ENCODE measurements at regions not wholly inside any gene's neighbourhood (a gene's known extent, or its start where the extent isn't known, plus 50 kb on each side); places are given as distances from the start of the nearest gene placed in this dataset.

- DNase-seq (ENCODE audit: low read depth in 1 of 2, low spot score in 2 of 2): no peak
- POLR2A ChIA-PET (ENCODE audit: partially characterized antibody): no interaction called here
- 90% methylated on average over 6 of the region's 6 CpGs; no CpG with 5 or more reads in 1 of the 2 experiments for WGBS, 2 experiments (ENCODE audit: extremely low coverage in 1 of 2, insufficient coverage in 1 of 2, insufficient read length in 1 of 2, insufficient replicate concordance in 2 of 2, low coverage in 1 of 2, low lambda C conversion rate in 2 of 2, missing lambda C conversion rate in 1 of 2)
These were observed 339.7 kb upstream of the B3GAT1 start for GRCh38 chr11:134751766-134752165.

More at GRCh38 chr11:134751766-134752165, 339.7 kb upstream of the B3GAT1 start:
- H2AK5ac ChIP-seq (ENCODE audit: low read depth, low read length): no peak overlapping the region
- H3K9me3 ChIP-seq (ENCODE audit: insufficient read depth in 2 of 2, low read depth in 1 of 2, low read length in 1 of 2): peaks cover 13 to 16% of the 10 kb centered on the region in 2 experiments
- H2BK12ac ChIP-seq (ENCODE audit: low read depth, low read length): no peak overlapping the region
- no peak overlapping the region for H3K56ac ChIP-seq (replicated peaks; ENCODE audit: insufficient read length, low read depth, low read length)
- no peak overlapping the region for H3K18ac ChIP-seq (ENCODE audit: extremely low read depth, low read length)
- H3K79me2 ChIP-seq (ENCODE audit: control insufficient read depth in 1 of 2, insufficient read depth in 2 of 2, low read length in 2 of 2): no peaks in the 10 kb centered on the region
- CTCF ChIA-PET (ENCODE audit: partially characterized antibody): interaction anchor here (1.2 kb wide), 1 partner anchor 26 kb away, joined by 3 read pairs; no protein-coding TSS in a partner anchor
- H3K79me1 ChIP-seq (ENCODE audit: low read depth, low read length): no peaks in the 10 kb centered on the region
- no peaks in the 10 kb centered on the region for H3K36me3 ChIP-seq (ENCODE audit: control insufficient read depth in 2 of 4, insufficient read depth in 4 of 4, low read length in 3 of 4)
- no peak for FAIRE-seq
- H3K4ac ChIP-seq (replicated peaks; ENCODE audit: insufficient read length, low read depth, low read length): no peak overlapping the region
- H3K9ac ChIP-seq (replicated peaks in 1 of 4; ENCODE audit: extremely low read depth in 1 of 4, low read depth in 3 of 4, low read length in 3 of 4): no peak overlapping the region
- H2BK20ac ChIP-seq (ENCODE audit: low read length): no peak overlapping the region
- H3K23ac ChIP-seq (ENCODE audit: insufficient read length): no peak overlapping the region
- H3K27me3 ChIP-seq (replicated peaks in 1 of 4; ENCODE audit: control insufficient read depth in 3 of 4, extremely low read depth in 1 of 4, insufficient read depth in 3 of 4, low read length in 3 of 4): no peaks in the 10 kb centered on the region; a peak in 1 of 7 replicates
- H4K20me1 ChIP-seq (replicated peaks in 1 of 2; ENCODE audit: control insufficient read depth in 1 of 2, insufficient read depth in 2 of 2, low read length in 2 of 2): no peaks in the 10 kb centered on the region
- H3K23me2 ChIP-seq (ENCODE audit: low read depth, low read length): no peaks in the 10 kb centered on the region
- no peak overlapping the region for H4K8ac ChIP-seq (ENCODE audit: extremely low read depth, insufficient read depth, low read length)
- H3K4me2 ChIP-seq (ENCODE audit: insufficient read depth in 1 of 2, low read depth in 2 of 2, low read length in 2 of 2): no peak overlapping the region
- no peak overlapping the region for H2BK5ac ChIP-seq (ENCODE audit: low read depth, low read length)
- no peak overlapping the region for H3K27ac ChIP-seq (ENCODE audit: low read depth, low read length)
- H4K91ac ChIP-seq (replicated peaks; ENCODE audit: insufficient read length, low read length): no peak overlapping the region
- no peak overlapping the region for H2BK120ac ChIP-seq (replicated peaks; ENCODE audit: low read depth, low read length)
- no peak overlapping the region for H3K14ac ChIP-seq (ENCODE audit: insufficient read length)
- H2BK15ac ChIP-seq (ENCODE audit: low read length): no peak overlapping the region
- H3K4me1 ChIP-seq (replicated peaks in 1 of 4; ENCODE audit: control insufficient read depth in 3 of 4, insufficient read depth in 4 of 4, low read length in 3 of 4): peaks cover 0 to 2% (median 0%) of the 10 kb centered on the region in 4 experiments; a peak in 1 of 7 replicates
- TF ChIP-seq RNF2 (IDR thresholded peaks at IDR 0.05; ENCODE audit: borderline replicate concordance, low read depth, low read length, missing control alignments, poor library complexity, severe bottlenecking): no peak
- TF ChIP-seq NRF1 (IDR thresholded peaks at IDR 0.05; ENCODE audit: low read depth, low read length): no peak
- TF ChIP-seq SIX5 (IDR thresholded peaks at IDR 0.05; ENCODE audit: low read depth, low read length): no peak
- no peak for TF ChIP-seq GTF2F1 (IDR thresholded peaks at IDR 0.05; ENCODE audit: borderline replicate concordance, low read depth, low read length)
- no peak for TF ChIP-seq TEAD4 (IDR thresholded peaks at IDR 0.05; ENCODE audit: low read depth, low read length)
- no peak for TF ChIP-seq RAD21 (IDR thresholded peaks at IDR 0.05 in 1 of 2, conservative IDR thresholded peaks at IDR 0.05 in 1 of 2; ENCODE audit: low read depth in 2 of 2, low read length in 2 of 2)
- TF ChIP-seq SP4 (IDR thresholded peaks at IDR 0.05; ENCODE audit: low read length): no peak
- H3K4me3 ChIP-seq (ENCODE audit: extremely low read depth in 1 of 4, insufficient read depth in 2 of 4, low read depth in 3 of 4, low read length in 4 of 4): no peak overlapping the region
- H4K5ac ChIP-seq (ENCODE audit: insufficient read length, low read depth, low read length): no peak overlapping the region
- H2AFZ ChIP-seq (ENCODE audit: low read length): no peak overlapping the region
